Naive thymus-derived CD4-positive, alpha-beta T cell (primary cell): ENCODE measurements at regions not wholly inside any gene's neighbourhood (a gene's known extent, or its start where the extent isn't known, plus 50 kb on each side); places are given as distances from the start of the nearest gene placed in this dataset.
"Not testable (repeated sequence)": the region's sequence is repeated elsewhere in the genome, so short reads cannot be mapped to it uniquely, and the experiment has no call there.

Source experiments
- ATAC-seq: fragments of 150-1000 bp; cut with Tn5 transposase; 2 replicates; pipeline ENCODE4 v1.10.0; 2021; ENCODE audit warnings: mild to moderate bottlenecking, moderate library complexity
- CTCF ChIA-PET: fragments of 350-600 bp; sonication (Branson Sonifier 250); formaldehyde crosslinking; loops from one replicate; lab custom pipeline; 2021; ENCODE audit warnings: antibody characterized with exemption; lab: Charles Lee
- POLR2A ChIA-PET: fragments of 350-600 bp; sonication (Branson Sonifier 250); formaldehyde crosslinking; loops from one replicate; lab custom pipeline; 2021; ENCODE audit warnings: antibody characterized with exemption, inconsistent platforms; lab: Charles Lee
- DNase-seq, 9 donors: peaks; one replicate each; pipeline versions ENCODE4 v3.0.0 to v3.0.0-alpha.2; 2020 to 2022; ENCODE audit warnings: mixed read lengths in 1 of 9
- H3K27ac ChIP-seq: one replicate; pipeline ENCODE4 v1.7.0; 2013; ENCODE audit warnings: mild to moderate bottlenecking, low read depth, low read length, moderate library complexity
- H3K27me3 ChIP-seq, 2 donors: one replicate each; pipeline ENCODE4 v1.7.0; 2013; ENCODE audit warnings: low read length in 2 of 2, mild to moderate bottlenecking in 2 of 2, moderate library complexity in 2 of 2; ENCODE audit not compliant: control insufficient read depth in 2 of 2, insufficient read depth in 2 of 2
- H3K36me3 ChIP-seq, 3 experiments: 1 replicate in 2 of 3; 2 replicates in 1 of 3; pipeline ENCODE4 v1.7.0; 2013; ENCODE audit warnings: low read length in 3 of 3, mild to moderate bottlenecking in 3 of 3, moderate library complexity in 1 of 3; ENCODE audit not compliant: insufficient read depth in 3 of 3, control insufficient read depth in 2 of 3
- H3K4me1 ChIP-seq, 2 donors: one replicate each; pipeline ENCODE4 v1.7.0; 2013; ENCODE audit warnings: low read length in 2 of 2, mild to moderate bottlenecking in 2 of 2, moderate library complexity in 1 of 2; ENCODE audit not compliant: control insufficient read depth in 2 of 2, insufficient read depth in 2 of 2
- H3K4me3 ChIP-seq: 2 replicates; pipeline ENCODE4 v1.7.0; 2013; ENCODE audit warnings: mild to moderate bottlenecking, low read length
- H3K9me3 ChIP-seq, 3 experiments: 1 replicate in 2 of 3; 2 replicates in 1 of 3; pipeline ENCODE4 v1.7.0; 2013; ENCODE audit warnings: low read length in 3 of 3; ENCODE audit not compliant: control insufficient read depth in 2 of 3
- H3K27ac Mint-ChIP-seq, 9 donors: one replicate each; pipeline ENCODE4 v1.8.0; 2020 to 2022; ENCODE audit warnings: mixed read lengths in 9 of 9, mild to moderate bottlenecking in 8 of 9, moderate library complexity in 5 of 9, inconsistent platforms in 2 of 9
- H3K27me3 Mint-ChIP-seq, 5 donors: one replicate each; pipeline ENCODE4 v1.8.0; 2021 to 2022; ENCODE audit warnings: mixed read lengths in 5 of 5, mild to moderate bottlenecking in 1 of 5
- H3K36me3 Mint-ChIP-seq, 5 donors: one replicate each; pipeline ENCODE4 v1.8.0; 2020 to 2022; ENCODE audit warnings: mixed read lengths in 5 of 5, mild to moderate bottlenecking in 3 of 5, inconsistent platforms in 1 of 5
- H3K4me1 Mint-ChIP-seq, 7 donors: one replicate each; pipeline ENCODE4 v1.8.0; 2020 to 2022; ENCODE audit warnings: mixed read lengths in 7 of 7, mild to moderate bottlenecking in 3 of 7, inconsistent platforms in 1 of 7
- H3K4me3 Mint-ChIP-seq, 10 donors: one replicate each; pipeline ENCODE4 v1.8.0; 2020 to 2022; ENCODE audit warnings: mild to moderate bottlenecking in 10 of 10, mixed read lengths in 10 of 10, moderate library complexity in 6 of 10, inconsistent platforms in 2 of 10
- H3K9me3 Mint-ChIP-seq, 11 donors: one replicate each; pipeline ENCODE4 v1.8.0; 2020 to 2022; ENCODE audit warnings: mixed read lengths in 11 of 11, mild to moderate bottlenecking in 4 of 11, inconsistent platforms in 1 of 11, moderate library complexity in 1 of 11
- intact Hi-C, 2 donors: fragments of 100-400 bp; cut with micrococcal nuclease; formaldehyde crosslinking; loops; one replicate each; pipeline ENCODE4 v1.15.1; 2023

DNA sequence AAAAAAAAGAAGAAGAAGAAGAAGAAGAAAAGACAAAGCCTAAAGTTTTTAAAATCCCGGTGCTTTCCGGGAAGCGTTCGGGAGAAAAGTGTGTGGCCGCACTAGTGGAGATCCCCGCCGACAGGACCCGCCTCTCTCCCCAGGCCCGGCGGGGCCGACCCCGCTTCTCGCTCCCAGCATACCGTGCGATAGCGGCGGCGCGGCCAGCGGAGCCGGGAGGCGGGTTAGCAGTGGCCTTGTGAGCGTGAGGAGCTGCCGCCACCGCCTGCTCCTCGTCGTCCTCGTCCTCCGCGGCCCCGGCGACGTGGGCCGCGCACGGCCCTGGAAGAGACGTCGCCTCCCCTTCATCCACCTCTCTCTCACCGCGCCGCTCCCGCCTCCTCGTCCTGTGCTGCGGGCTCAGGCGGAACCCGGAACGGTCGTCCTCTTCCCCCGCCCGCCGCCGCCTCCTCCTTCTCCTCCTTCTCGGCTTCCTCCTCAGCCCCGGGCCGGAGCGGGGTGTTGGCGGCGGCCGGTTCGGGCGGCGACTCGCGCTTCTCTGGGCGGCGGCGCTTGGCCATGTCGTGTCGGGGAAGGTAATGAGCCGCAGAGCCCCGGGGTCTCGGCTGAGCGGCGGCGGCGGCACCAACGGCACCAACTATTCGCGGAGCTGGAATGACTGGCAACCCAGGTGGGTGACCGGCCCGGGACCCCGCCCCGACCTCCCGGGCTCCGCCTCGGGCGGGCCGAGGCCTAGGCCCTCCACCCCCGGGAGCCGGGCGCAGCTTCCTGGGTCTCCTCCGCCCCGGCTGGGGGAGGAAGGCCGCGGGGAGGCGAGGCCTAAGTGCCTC is 62.6 kb upstream of the CDR2 start:
- H3K27me3 Mint-ChIP-seq, H3K36me3 Mint-ChIP-seq, H3K36me3 ChIP-seq, H3K4me1 Mint-ChIP-seq, H3K4me1 ChIP-seq, H3K27me3 ChIP-seq, H3K9me3 Mint-ChIP-seq, intact Hi-C loops, H3K9me3 ChIP-seq: not testable (repeated sequence)
- peak overlapping the region; percentile 69 to 96 (median 87) for H3K27ac Mint-ChIP-seq
- peak; percentile 56 to 79 (median 62) for DNase-seq
- ATAC-seq, result peak; percentile 85
- H3K4me3 ChIP-seq, result peak overlapping the region; percentile 60
- H3K4me3 Mint-ChIP-seq, result peak overlapping the region; percentile 82 to 96 (median 90)
- ChIA-PET CTCF (interaction anchor here (0.6 kb wide), 1 partner anchor 37 kb away, joined by 5 read pairs; no protein-coding TSS in a partner anchor), POLR2A (interaction anchor here (0.9 to 1.1 kb wide), 3 partner anchors 64 to 79 kb away, joined by 4 to 5 read pairs (median 4); no protein-coding TSS in a partner anchor)
- H3K27ac ChIP-seq, result peak overlapping the region; percentile 88

GRCh38 chr16:22436326-22436822 is 62.0 kb upstream of the CDR2 start:
- DNase-seq, intact Hi-C loops, H3K4me1 ChIP-seq, CTCF ChIA-PET, POLR2A ChIA-PET, H3K9me3 ChIP-seq, H3K4me1 Mint-ChIP-seq, H3K27me3 ChIP-seq, H3K27me3 Mint-ChIP-seq, H3K36me3 ChIP-seq, H3K36me3 Mint-ChIP-seq, H3K9me3 Mint-ChIP-seq: not testable (repeated sequence)
- ATAC-seq, result peak; percentile 66
- Mint-ChIP-seq H3K4me3 (peak overlapping the region; percentile 82 to 96 (median 90)), H3K27ac (peak overlapping the region; percentile 69 to 96 (median 87))
- Histone ChIP-seq H3K4me3 (peak overlapping the region; percentile 60), H3K27ac (peak overlapping the region; percentile 88)

- POLR2A ChIA-PET, H3K9me3 Mint-ChIP-seq: not testable (repeated sequence)
- peaks cover 0 to 17% (median 7%) of the 10 kb centered on the region in 5 donors for H3K36me3 Mint-ChIP-seq
These were observed 56.9 kb upstream of the CDR2 start for GRCh38 chr16:22431314-22431713.

DNA sequence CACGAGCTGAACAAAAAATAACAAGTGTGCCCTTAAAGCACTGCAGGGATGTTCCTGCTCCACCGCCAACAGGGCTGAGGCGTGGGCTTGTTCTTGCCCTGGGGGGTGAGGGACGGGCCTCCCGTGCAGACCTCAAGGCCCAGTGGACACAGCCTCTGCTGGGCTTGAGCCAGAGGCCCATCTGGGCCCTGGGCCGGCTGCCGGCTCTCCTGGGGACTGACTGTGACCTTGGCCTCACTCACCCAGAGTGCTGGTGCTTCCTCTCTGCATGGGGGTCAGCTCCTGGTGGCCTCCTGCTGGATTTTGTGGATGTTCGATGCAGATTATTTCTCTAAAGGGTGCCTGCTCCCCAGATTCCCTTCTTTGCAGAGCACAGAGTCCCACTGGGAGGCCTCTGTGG is 54.2 kb upstream of the CDR2 start:
- peaks cover 0 to 5% (median 1%) of the 10 kb centered on the region in 7 donors for H3K4me1 Mint-ChIP-seq
- CTCF ChIA-PET, result no interaction called here
- ATAC-seq (no peak), DNase-seq (no peak)
- Histone ChIP-seq H3K9me3 (no peaks in the 10 kb centered on the region), H3K27ac (no peak overlapping the region), H3K4me3 (no peak overlapping the region), H3K4me1 (no peaks in the 10 kb centered on the region), H3K36me3 (peaks cover 0 to 41% (median 4%) of the 10 kb centered on the region in 3 experiments), H3K27me3 (no peaks in the 10 kb centered on the region)
- POLR2A ChIA-PET, result no interaction called here
- H3K27me3 Mint-ChIP-seq, result no peaks in the 10 kb centered on the region
- H3K36me3 Mint-ChIP-seq, result peaks cover 5 to 23% (median 18%) of the 10 kb centered on the region in 5 donors
- peaks cover 0 to 1% (median 0%) of the 10 kb centered on the region in 11 donors for H3K9me3 Mint-ChIP-seq
- intact Hi-C loops, result no loop called here
- peak overlapping the region in 1 of 9 donors; percentile 63 for H3K27ac Mint-ChIP-seq
- no peak overlapping the region for H3K4me3 Mint-ChIP-seq

More at GRCh38 chr16:22431314-22431713, 56.9 kb upstream of the CDR2 start:
- ATAC-seq, H3K27me3 Mint-ChIP-seq, H3K27ac Mint-ChIP-seq, H3K27ac ChIP-seq, H3K27me3 ChIP-seq, H3K9me3 ChIP-seq, intact Hi-C loops, H3K4me1 Mint-ChIP-seq, H3K4me1 ChIP-seq, H3K4me3 Mint-ChIP-seq, DNase-seq, H3K4me3 ChIP-seq, CTCF ChIA-PET: not testable (repeated sequence)
- H3K36me3 ChIP-seq, result peaks cover 0 to 25% (median 4%) of the 10 kb centered on the region in 3 experiments

DNA sequence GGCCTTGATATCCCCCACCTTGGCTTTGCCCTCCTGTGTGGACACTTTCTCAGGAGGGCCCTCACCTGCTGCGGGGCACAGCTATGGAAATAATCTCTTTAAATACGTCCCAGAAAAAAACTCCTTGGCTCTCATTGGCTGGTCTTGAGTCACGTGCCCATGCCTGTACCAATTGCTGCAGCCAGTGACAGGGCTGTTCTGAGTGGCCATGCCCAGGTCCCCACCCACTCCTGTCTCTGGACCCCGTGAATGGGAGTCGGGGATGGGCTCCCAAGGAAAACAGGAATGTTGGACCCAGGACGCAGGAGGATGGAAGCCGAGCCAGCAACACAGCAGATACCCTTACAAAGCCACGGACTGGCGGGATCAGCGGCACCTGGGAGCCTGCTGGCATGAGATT is 53.1 kb upstream of the CDR2 start:
- intact Hi-C loops, result no loop called here
- H3K9me3 ChIP-seq, result no peaks in the 10 kb centered on the region
- no peak overlapping the region for H3K27ac ChIP-seq
- Mint-ChIP-seq H3K27me3 (no peaks in the 10 kb centered on the region), H3K4me3 (no peak overlapping the region), H3K27ac (no peak overlapping the region), H3K4me1 (peaks cover 0 to 6% (median 5%) of the 10 kb centered on the region in 7 donors), H3K9me3 (peaks cover 0 to 4% (median 0%) of the 10 kb centered on the region in 11 donors), H3K36me3 (peaks cover 8 to 34% (median 21%) of the 10 kb centered on the region in 5 donors)
- no peak for DNase-seq
- ATAC-seq, result no peak
- H3K4me3 ChIP-seq, result no peak overlapping the region
- POLR2A ChIA-PET, result no interaction called here
- no peaks in the 10 kb centered on the region for H3K4me1 ChIP-seq
- CTCF ChIA-PET, result no interaction called here
- peaks cover 0 to 42% (median 4%) of the 10 kb centered on the region in 3 experiments for H3K36me3 ChIP-seq
- H3K27me3 ChIP-seq, result no peaks in the 10 kb centered on the region

GRCh38 chr16:22425847-22426246 is 51.4 kb upstream of the CDR2 start:
- Mint-ChIP-seq H3K27ac (no peak overlapping the region), H3K27me3 (no peaks in the 10 kb centered on the region), H3K36me3 (peaks cover 12 to 48% (median 26%) of the 10 kb centered on the region in 5 donors), H3K4me3 (no peak overlapping the region), H3K9me3 (peaks cover 0 to 4% (median 0%) of the 10 kb centered on the region in 11 donors), H3K4me1 (peaks cover 0 to 6% (median 3%) of the 10 kb centered on the region in 7 donors)
- Histone ChIP-seq H3K27ac (no peak overlapping the region), H3K27me3 (no peaks in the 10 kb centered on the region), H3K36me3 (peaks cover 0 to 43% (median 4%) of the 10 kb centered on the region in 3 experiments), H3K9me3 (no peaks in the 10 kb centered on the region), H3K4me3 (no peak overlapping the region), H3K4me1 (no peaks in the 10 kb centered on the region)
- POLR2A ChIA-PET, result no interaction called here
- intact Hi-C loops, result no loop called here
- ATAC-seq (no peak), DNase-seq (no peak)
- CTCF ChIA-PET, result no interaction called here
